ENCODE measurements at regions not wholly inside any gene's neighbourhood (a gene's known extent, or its start where the extent isn't known, plus 50 kb on each side); places are given as distances from the start of the nearest gene placed in this dataset.

DNA sequence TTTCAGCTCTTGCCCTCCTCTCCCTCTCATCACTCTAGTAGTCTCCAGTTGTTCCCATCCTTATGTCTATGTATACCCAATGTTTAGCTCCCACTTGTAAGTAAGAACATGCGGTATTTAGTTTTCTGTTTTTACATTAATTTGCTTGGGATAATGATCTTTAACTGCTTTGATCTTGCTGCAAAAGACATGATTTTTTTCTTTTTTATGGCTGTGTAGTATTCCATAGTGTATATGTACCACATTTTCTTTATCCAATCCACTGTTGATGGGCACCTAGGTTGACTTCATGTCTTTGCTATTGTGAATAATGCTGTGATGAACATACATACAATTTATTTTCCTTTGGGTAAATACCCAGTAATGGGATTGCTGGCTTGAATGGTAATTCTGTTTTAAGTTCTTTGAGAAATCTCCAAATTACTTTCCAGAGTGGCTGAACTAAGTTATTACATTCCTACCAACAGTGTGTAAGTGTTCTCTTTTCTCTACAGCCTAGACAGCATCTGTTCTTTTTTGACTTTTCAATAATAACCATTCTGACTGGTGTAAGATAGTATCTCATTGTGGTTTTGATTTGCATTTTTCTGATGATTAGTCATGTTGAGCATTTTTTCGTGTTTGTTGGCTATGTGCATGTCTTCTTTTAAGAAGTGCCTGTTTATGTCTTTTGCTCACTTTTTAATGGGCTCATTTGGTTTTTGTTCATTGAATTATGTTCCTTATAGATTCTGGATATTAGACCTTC lies 179.6 kb upstream of the SLC39A10 start:
- DNase-seq (ENCODE audit: insufficient read length, low spot score) (no peak), FAIRE-seq (no peak)
- TF ChIP-seq, protein P1, sequence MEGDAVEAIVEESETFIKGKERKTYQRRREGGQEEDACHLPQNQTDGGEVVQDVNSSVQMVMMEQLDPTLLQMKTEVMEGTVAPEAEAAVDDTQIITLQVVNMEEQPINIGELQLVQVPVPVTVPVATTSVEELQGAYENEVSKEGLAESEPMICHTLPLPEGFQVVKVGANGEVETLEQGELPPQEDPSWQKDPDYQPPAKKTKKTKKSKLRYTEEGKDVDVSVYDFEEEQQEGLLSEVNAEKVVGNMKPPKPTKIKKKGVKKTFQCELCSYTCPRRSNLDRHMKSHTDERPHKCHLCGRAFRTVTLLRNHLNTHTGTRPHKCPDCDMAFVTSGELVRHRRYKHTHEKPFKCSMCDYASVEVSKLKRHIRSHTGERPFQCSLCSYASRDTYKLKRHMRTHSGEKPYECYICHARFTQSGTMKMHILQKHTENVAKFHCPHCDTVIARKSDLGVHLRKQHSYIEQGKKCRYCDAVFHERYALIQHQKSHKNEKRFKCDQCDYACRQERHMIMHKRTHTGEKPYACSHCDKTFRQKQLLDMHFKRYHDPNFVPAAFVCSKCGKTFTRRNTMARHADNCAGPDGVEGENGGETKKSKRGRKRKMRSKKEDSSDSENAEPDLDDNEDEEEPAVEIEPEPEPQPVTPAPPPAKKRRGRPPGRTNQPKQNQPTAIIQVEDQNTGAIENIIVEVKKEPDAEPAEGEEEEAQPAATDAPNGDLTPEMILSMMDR (IDR thresholded peaks at IDR 0.05; ENCODE audit: insufficient read depth, missing control alignments): no peak

DNA sequence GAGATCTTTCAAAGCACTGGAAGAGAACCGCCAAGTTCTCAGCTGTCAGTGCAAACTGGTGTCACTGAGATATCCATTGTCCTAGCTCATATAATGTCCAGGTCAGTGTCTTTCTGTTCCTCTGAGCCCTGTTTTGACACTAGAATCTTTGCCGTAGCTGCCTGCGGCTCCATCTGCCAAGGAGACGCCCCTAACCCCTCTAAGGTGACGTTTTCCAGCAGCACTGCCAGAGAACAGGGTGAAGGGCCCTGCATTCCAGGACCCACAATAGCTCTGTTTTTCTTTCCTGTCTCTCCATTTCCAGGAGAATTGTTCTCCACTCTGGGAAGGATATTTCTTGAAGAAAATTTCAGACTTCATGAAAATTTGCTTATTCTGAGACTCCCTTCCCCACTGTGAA lies 181.7 kb upstream of the SLC39A10 start:
- no peak for FAIRE-seq
- TF ChIP-seq, protein P1 (IDR thresholded peaks at IDR 0.05; ENCODE audit: insufficient read depth, missing control alignments): no peak

DNA sequence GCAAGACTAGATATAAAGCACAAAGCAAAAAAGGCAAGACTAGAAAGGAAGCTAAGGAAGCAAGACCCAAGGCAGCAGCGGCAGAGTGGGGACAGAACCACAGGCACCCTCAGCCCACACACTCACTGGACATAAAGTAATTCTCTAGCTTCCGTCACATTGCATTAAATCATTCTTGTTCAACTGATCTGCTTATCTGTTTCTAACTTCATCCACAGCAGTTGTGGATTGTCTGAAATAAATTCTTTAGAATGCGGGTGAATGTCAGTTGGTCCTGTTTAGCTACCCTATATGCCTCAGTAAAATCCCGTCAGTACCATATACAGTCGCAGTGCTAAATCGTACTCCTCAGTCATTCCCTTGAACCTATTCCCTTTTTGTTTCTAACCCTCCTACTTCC lies 183.2 kb upstream of the SLC39A10 start:
- TF ChIP-seq, protein P1 (IDR thresholded peaks at IDR 0.05; ENCODE audit: insufficient read depth, missing control alignments): no peak
- FAIRE-seq (no peak), DNase-seq (ENCODE audit: insufficient read length, low spot score) (no peak)

More for the DNA sequence above, 181.7 kb upstream of the SLC39A10 start:
- no peak for DNase-seq (ENCODE audit: insufficient read length, low spot score)

DNA sequence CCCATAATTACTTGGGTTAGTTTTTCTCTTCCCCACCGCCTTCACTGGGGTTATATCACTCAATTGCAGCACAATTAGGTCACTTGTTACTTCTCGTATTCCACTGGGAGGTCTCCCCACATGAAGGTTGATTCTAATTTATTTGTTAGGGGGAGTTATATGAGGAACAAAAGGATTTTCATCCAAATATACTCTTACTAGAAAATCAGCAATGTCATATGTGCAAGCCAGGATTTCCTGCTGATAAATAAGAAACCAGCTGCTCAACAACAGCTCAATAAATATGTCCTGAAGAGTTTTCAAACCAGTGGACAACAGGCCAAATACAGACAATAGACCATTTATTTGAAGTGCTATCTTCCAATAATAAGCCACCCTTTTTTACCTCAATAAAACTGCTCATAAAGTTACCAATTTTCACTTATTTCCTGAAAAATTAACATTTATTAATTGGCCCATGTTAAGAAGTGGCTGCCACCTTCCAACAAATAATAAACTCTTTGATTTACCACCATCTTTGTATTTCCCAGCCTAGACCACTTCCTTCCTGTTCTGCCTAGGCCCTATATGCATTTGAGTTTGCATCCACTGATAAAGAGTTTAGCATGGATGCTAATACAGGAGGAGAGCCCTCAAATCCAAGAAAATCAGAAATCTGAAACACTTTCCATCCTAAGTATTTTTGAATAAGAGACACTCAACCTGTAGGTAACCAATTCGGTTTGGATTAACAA lies 184.4 kb upstream of the SLC39A10 start:
- no peak for DNase-seq (ENCODE audit: insufficient read length, low spot score)
- TF ChIP-seq, protein P1 (IDR thresholded peaks at IDR 0.05; ENCODE audit: insufficient read depth, missing control alignments): no peak
- FAIRE-seq: no peak

DNA sequence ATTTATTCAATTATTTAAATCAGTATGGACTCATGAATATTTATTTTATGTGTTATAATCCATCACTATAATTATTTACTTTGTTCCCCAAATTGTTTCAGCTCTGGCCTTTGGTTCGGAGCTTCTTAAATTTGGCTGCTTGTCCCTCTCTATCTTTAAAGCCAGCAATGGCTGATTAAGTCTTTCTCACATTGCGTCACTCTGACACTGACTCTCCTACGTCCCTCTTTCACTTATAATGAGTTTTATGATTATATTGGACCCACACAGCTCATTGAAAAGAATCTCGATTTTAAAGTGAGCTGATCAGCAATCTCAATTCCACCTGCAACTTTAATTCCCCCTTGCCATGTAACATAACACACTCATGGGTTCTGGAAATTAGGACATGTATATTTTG lies 185.2 kb upstream of the SLC39A10 start:
- FAIRE-seq (no peak), DNase-seq (ENCODE audit: insufficient read length, low spot score) (no peak)
- TF ChIP-seq, protein P1 (IDR thresholded peaks at IDR 0.05; ENCODE audit: insufficient read depth, missing control alignments): no peak

DNA sequence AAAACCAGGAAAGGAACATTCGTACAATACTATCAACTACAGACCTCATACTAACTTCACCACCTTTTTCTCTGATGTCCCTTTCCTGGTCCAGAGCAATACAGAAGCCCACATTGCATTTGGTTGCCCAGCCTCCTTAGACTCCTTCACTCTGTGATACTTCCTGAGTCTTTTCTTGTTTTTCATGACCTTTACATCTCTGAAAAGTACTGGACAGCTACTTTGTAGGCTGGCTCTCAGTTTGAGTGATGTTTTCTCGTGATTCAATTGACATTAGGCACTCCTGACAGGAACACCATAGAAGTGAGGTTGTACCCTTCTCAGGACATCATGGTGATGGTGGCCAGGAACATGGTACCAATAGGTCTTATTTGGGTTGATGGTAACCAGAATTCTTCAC lies 185.9 kb upstream of the SLC39A10 start:
- DNase-seq (ENCODE audit: insufficient read length, low spot score) (no peak), FAIRE-seq (no peak)
- TF ChIP-seq, protein P1 (IDR thresholded peaks at IDR 0.05; ENCODE audit: insufficient read depth, missing control alignments): no peak

DNA sequence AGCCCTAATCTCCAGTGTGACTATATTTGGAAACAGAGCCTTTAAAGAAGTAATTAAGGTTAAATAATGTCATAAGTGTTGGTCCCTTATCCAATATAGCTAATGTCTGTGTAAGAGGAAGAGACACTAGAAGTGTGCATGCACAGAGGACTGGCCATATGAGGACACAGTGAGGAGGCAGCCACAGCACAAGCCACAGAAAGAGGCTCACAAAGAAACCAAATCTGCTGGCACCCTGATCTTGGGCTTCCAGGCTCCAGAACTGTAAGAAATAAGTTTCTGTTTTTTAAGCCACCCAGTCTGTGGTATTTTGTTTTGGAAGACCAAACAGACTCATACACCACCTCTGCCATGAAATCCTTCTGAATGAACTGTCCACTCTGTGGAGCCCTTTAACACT lies 186.4 kb upstream of the SLC39A10 start:
- TF ChIP-seq, protein P1 (IDR thresholded peaks at IDR 0.05; ENCODE audit: insufficient read depth, missing control alignments): no peak
- DNase-seq (ENCODE audit: insufficient read length, low spot score) (no peak), FAIRE-seq (no peak)

All from D721Med (cell line).